ENCODE measurements at regions not wholly inside any gene's neighbourhood (a gene's known extent, or its start where the extent isn't known, plus 50 kb on each side); places are given as distances from the start of the nearest gene placed in this dataset.

GRCh38 chr15:29379647-29380046 is 110.0 kb upstream of the NSMCE3 start:
- H3K36me3 ChIP-seq, result no peaks in the 10 kb centered on the region
- H3K9me3 ChIP-seq, result no peaks in the 10 kb centered on the region
- WGBS, result 67% methylated on average over 9 of the region's 9 CpGs
- intact Hi-C loops (cut with DNase I), result no loop called here
- no peak overlapping the region for H3K4me3 ChIP-seq
- no peak for DNase-seq (ENCODE audit: extremely low spot score)
- no peaks in the 10 kb centered on the region for H3K27me3 ChIP-seq
- no peak for TF ChIP-seq POLR2A (IDR thresholded peaks at IDR 0.05; ENCODE audit: low read depth)
- TF ChIP-seq POLR2AphosphoS5 (IDR thresholded peaks at IDR 0.05), result no peak
- TF ChIP-seq CTCF (IDR thresholded peaks at IDR 0.05), result no peak
- TF ChIP-seq EP300 (IDR thresholded peaks at IDR 0.05), result no peak
- no peak overlapping the region for H3K27ac ChIP-seq (replicated peaks in 1 of 4)
- no peaks in the 10 kb centered on the region for H3K4me1 ChIP-seq

DNA sequence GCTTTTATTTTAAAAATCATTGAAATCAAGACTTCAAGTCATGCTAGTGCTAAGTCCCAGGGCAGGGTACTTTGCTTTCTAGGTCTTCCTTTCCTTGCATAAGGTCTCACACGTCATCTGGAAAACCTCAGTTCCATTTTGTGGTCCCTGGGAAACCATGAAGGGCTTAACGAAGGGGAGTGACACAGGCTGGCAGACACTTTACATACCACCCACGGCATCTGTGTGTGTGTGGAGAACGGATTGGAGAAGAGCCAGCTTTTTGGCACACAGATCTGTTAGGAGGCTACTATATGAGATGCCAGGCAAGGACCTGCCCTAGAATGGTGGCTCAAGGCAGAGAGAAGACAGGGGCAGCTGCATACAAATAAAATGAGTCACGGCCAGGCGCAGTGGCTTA is 107.5 kb upstream of the NSMCE3 start:
- TF ChIP-seq CTCF (IDR thresholded peaks at IDR 0.05) (no peak), EP300 (IDR thresholded peaks at IDR 0.05) (no peak), POLR2AphosphoS5 (IDR thresholded peaks at IDR 0.05) (no peak), POLR2A (IDR thresholded peaks at IDR 0.05; ENCODE audit: low read depth) (no peak)
- intact Hi-C loops (cut with DNase I), result no loop called here
- H3K9me3 ChIP-seq, result no peaks in the 10 kb centered on the region
- H3K4me1 ChIP-seq, result no peaks in the 10 kb centered on the region
- WGBS, result 79% methylated on average over 6 of the region's 6 CpGs
- H3K4me3 ChIP-seq, result no peak overlapping the region
- no peaks in the 10 kb centered on the region for H3K27me3 ChIP-seq
- DNase-seq (ENCODE audit: extremely low spot score), result no peak
- no peak overlapping the region for H3K27ac ChIP-seq (replicated peaks in 1 of 4)
- no peaks in the 10 kb centered on the region for H3K36me3 ChIP-seq

GRCh38 chr15:29376590-29376989 is 107.0 kb upstream of the NSMCE3 start:
- 57% methylated on average over 7 of the region's 9 CpGs for WGBS
- TF ChIP-seq EP300 (IDR thresholded peaks at IDR 0.05) (no peak), POLR2AphosphoS5 (IDR thresholded peaks at IDR 0.05) (no peak), POLR2A (IDR thresholded peaks at IDR 0.05; ENCODE audit: low read depth) (no peak), CTCF (IDR thresholded peaks at IDR 0.05) (no peak)
- H3K36me3 ChIP-seq, result no peaks in the 10 kb centered on the region
- no peak overlapping the region for H3K4me3 ChIP-seq
- no peaks in the 10 kb centered on the region for H3K27me3 ChIP-seq
- no peak overlapping the region for H3K27ac ChIP-seq (replicated peaks in 1 of 4)
- no peak for DNase-seq (ENCODE audit: extremely low spot score)
- intact Hi-C loops (cut with DNase I), result no loop called here
- no peaks in the 10 kb centered on the region for H3K4me1 ChIP-seq
- no peaks in the 10 kb centered on the region for H3K9me3 ChIP-seq

DNA sequence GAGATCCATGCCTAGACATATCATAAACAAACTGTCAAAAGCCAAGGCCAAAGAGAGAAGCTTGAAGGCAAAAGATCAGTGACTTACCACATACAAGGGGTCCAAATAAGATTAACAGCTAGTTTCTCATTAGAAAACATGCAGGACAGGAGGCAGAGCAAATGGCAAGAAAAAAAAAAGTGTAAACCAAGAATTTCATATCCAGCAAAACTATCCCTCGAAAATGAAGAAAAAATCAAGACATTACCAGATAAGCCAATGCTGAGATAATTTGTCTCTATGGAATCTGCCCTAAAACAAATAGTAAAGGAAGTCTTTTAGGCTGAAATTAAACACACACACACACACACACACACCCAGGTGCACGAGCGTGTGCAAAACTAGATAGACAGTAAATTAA is 99.6 kb upstream of the NSMCE3 start:
- TF ChIP-seq CTCF (IDR thresholded peaks at IDR 0.05), result no peak
- no peak for TF ChIP-seq EP300 (IDR thresholded peaks at IDR 0.05)
- TF ChIP-seq POLR2AphosphoS5 (IDR thresholded peaks at IDR 0.05), result no peak
- TF ChIP-seq POLR2A (IDR thresholded peaks at IDR 0.05; ENCODE audit: low read depth), result no peak
- no peak overlapping the region for H3K4me3 ChIP-seq
- peaks cover 0 to 20% (median 9%) of the 10 kb centered on the region in 4 donors for H3K9me3 ChIP-seq
- no peak for DNase-seq (ENCODE audit: extremely low spot score)
- no peaks in the 10 kb centered on the region for H3K36me3 ChIP-seq
- WGBS, result 94% methylated on average over 3 of the region's 3 CpGs
- no peaks in the 10 kb centered on the region for H3K27me3 ChIP-seq
- no peak overlapping the region for H3K27ac ChIP-seq (replicated peaks in 1 of 4)
- no peaks in the 10 kb centered on the region for H3K4me1 ChIP-seq
- intact Hi-C loops (cut with DNase I), result no loop called here

GRCh38 chr15:29364426-29365078 is 94.9 kb upstream of the NSMCE3 start:
- 43% methylated on average over 8 of the region's 8 CpGs for WGBS

More at GRCh38 chr15:29364426-29365078, 94.9 kb upstream of the NSMCE3 start:
- Histone ChIP-seq H3K4me3 (no peak overlapping the region), H3K4me1 (no peaks in the 10 kb centered on the region), H3K36me3 (no peaks in the 10 kb centered on the region), H3K27ac (replicated peaks in 1 of 4) (no peak overlapping the region), H3K27me3 (no peaks in the 10 kb centered on the region), H3K9me3 (peaks cover 0 to 13% (median 7%) of the 10 kb centered on the region in 4 donors)
- TF ChIP-seq POLR2A (IDR thresholded peaks at IDR 0.05; ENCODE audit: low read depth) (no peak), EP300 (IDR thresholded peaks at IDR 0.05) (no peak), CTCF (IDR thresholded peaks at IDR 0.05) (peak in 1 of 3 experiments; percentile 20), POLR2AphosphoS5 (IDR thresholded peaks at IDR 0.05) (no peak)
- no peak for DNase-seq (ENCODE audit: extremely low spot score)
- intact Hi-C loops (cut with DNase I), result no loop called here
